ENCODE measurements at regions not wholly inside any gene's neighbourhood (a gene's known extent, or its start where the extent isn't known, plus 50 kb on each side); places are given as distances from the start of the nearest gene placed in this dataset.

DNA sequence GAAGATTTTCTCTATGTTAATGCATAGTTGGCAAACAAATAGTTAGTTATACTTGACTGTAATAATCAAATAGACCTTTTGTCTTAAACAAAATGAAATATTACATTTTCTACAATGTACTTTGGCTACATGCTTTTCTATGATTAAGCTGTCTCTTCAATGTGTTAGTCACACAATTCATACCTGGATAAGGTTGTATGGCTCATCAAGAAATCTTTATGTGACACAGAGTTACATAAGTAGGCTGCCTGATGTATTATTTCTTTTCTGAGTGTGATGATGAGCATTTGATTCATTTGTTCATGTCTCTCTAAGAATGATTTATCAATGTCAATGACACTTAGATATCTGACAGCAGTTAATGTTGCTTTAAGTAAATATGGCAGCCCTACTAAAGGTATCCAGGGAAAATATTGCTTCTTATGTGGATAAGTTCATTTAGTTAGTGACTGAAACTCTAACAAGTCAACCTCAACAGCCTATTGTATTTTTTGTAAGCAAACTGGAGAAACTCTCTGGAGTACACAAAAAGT is 157.4 kb upstream of the SOX2 start:
- no peak overlapping the region for H3K4me3 ChIP-seq (ENCODE audit: low read depth, low read length)
- no peak for DNase-seq (ENCODE audit: low read depth)
- TF ChIP-seq, protein P1, sequence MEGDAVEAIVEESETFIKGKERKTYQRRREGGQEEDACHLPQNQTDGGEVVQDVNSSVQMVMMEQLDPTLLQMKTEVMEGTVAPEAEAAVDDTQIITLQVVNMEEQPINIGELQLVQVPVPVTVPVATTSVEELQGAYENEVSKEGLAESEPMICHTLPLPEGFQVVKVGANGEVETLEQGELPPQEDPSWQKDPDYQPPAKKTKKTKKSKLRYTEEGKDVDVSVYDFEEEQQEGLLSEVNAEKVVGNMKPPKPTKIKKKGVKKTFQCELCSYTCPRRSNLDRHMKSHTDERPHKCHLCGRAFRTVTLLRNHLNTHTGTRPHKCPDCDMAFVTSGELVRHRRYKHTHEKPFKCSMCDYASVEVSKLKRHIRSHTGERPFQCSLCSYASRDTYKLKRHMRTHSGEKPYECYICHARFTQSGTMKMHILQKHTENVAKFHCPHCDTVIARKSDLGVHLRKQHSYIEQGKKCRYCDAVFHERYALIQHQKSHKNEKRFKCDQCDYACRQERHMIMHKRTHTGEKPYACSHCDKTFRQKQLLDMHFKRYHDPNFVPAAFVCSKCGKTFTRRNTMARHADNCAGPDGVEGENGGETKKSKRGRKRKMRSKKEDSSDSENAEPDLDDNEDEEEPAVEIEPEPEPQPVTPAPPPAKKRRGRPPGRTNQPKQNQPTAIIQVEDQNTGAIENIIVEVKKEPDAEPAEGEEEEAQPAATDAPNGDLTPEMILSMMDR (IDR thresholded peaks at IDR 0.05; ENCODE audit: insufficient read depth, low read depth, low read length), result no peak

DNA sequence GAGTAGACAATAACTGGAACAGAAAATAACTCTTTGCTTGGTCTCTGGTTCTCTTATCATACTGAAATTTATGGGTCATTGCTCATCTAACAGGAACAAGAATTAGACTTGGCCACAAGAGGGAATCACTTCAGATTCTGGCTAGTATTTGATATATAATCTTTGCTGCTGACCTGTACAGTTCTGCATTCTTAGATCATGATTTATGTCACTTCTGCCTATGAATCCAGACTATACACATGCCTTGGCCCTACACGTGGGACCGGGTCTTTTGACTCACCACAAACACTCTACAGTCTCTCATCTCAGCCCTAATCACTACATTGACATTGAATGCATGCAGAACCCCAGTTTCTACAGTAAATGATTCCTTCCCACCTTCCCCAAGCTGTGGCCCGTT is 162.5 kb upstream of the SOX2 start:
- DNase-seq (ENCODE audit: low read depth), result no peak
- no peak overlapping the region for H3K4me3 ChIP-seq (ENCODE audit: low read depth, low read length)
- TF ChIP-seq, protein P1 (IDR thresholded peaks at IDR 0.05; ENCODE audit: insufficient read depth, low read depth, low read length), result no peak

DNA sequence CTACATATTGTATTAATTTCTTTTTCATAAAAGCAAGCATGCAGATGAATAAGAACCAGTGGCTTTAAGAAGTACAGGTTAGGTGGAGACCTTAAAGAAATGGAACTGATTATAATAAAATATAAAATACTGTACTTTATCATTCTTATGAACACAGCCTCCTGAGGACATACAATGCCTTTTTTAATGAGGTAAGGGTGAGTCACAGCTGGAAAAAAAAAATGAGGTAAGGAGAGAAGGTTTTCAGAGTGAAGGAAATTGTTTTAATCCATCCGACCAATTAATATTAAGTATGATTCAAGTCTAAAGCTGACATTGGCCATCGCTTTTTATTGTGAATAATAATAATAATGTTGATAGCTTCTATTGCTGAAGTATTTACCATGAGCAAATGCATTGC is 170.3 kb upstream of the SOX2 start:
- DNase-seq (ENCODE audit: low read depth), result no peak
- H3K4me3 ChIP-seq (ENCODE audit: low read depth, low read length), result no peak overlapping the region
- TF ChIP-seq, protein P1 (IDR thresholded peaks at IDR 0.05; ENCODE audit: insufficient read depth, low read depth, low read length), result no peak

DNA sequence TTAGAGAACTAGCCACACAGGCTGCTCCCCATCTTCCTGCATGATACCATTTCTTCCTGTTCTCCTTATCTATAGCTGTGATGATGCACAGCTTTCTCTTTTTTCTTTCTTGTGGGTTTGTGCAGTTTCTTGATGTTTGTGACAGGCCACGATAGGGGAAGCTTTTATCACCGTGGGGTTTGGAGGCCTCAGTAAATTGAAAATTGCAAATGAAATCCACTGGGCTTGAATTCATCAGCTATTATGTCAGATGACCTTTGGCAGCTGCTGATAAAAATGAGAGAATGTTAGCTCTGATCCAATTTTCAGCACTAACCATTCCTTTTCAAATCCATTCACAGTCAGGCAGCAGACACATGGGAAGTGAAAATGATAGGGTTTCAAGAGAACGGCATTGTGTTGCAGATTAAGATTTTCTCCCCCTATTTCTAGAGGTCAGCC is 176.9 kb upstream of the SOX2 start:
- TF ChIP-seq, protein P1 (IDR thresholded peaks at IDR 0.05; ENCODE audit: insufficient read depth, low read depth, low read length), result no peak
- no peak overlapping the region for H3K4me3 ChIP-seq (ENCODE audit: low read depth, low read length)
- no peak for DNase-seq (ENCODE audit: low read depth)

DNA sequence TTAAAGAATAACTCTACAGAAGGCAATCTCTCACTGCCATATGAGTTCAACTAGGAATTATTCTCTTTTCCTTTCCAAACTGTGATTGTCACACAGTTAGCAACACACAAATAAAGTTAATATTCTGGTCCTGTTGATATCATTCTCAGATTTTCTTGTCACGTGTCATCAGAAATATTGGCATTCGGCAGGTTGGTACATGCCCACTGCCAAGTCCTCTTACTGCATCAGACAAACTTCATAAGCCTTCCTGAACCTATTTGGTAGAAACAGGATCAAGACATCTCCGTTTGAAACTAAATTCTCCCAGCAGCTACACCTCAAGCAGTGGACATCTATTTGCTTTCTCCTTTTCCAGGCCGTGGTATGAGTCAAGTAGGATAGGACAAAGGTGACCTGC is 177.9 kb upstream of the SOX2 start:
- DNase-seq (ENCODE audit: low read depth), result no peak
- H3K4me3 ChIP-seq (ENCODE audit: low read depth, low read length), result no peak overlapping the region
- TF ChIP-seq, protein P1 (IDR thresholded peaks at IDR 0.05; ENCODE audit: insufficient read depth, low read depth, low read length), result no peak

DNA sequence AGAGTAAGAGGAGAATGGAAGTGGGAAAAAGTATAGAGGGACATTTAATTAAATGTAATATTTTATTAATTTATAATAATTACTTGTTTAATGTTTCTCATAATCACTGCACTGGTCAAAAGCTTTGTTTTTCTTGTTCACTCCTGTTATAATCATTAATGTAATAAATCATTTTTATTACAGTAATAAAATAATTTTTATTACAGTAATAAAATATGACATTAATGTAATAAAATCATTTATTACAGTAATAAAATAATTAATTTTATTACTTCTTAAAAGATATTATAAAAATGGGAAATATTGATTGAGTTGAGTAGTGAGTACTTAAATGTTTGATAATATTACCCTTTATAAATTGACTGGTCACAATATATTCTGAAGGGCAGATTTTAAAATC is 181.1 kb upstream of the SOX2 start:
- no peak overlapping the region for H3K4me3 ChIP-seq (ENCODE audit: low read depth, low read length)
- DNase-seq (ENCODE audit: low read depth), result no peak
- TF ChIP-seq, protein P1 (IDR thresholded peaks at IDR 0.05; ENCODE audit: insufficient read depth, low read depth, low read length), result no peak

DNA sequence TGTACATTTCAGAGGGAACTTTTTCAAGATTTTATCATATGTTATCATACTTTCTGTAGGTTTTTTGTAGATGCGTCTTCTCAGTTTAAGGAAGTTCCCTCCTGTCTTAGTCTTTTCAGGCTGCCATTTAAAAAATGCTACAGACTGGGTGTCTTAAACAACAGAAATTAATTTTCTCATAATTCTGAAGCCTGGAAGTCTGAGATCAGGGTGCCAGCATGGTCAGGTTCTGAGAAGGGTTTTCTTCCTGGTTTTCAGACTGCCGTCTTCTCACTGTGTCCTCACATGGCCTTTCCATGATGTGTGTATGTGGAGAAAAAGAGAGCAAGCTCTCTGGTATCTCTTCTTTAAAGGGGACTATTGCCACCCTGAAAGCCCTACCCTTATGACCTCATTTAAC is 189.9 kb upstream of the SOX2 start:
- no peak for DNase-seq (ENCODE audit: low read depth)
- H3K4me3 ChIP-seq (ENCODE audit: low read depth, low read length), result no peak overlapping the region

More for the DNA sequence above, 189.9 kb upstream of the SOX2 start:
- TF ChIP-seq, protein P1 (IDR thresholded peaks at IDR 0.05; ENCODE audit: insufficient read depth, low read depth, low read length), result no peak
